Thoracic aorta (tissue), 2 donors: ENCODE measurements at regions not wholly inside any gene's neighbourhood (a gene's known extent, or its start where the extent isn't known, plus 50 kb on each side); places are given as distances from the start of the nearest gene placed in this dataset.

Source experiments
- ATAC-seq: fragments of 150-250 bp; one replicate; pipeline ENCODE4 v1.8.0; 2017; ENCODE audit warnings: low read depth; ENCODE audit not compliant: insufficient number of reproducible peaks, low FRiP score
- DNase-seq: peaks from one replicate; pipeline ENCODE4 v3.0.0-alpha.2; 2020; ENCODE audit warnings: low spot score
- H3K27ac ChIP-seq, 2 donors: fragments of 200-600 bp; sonication (generic); 1 replicate in 1 of 2; 2 replicates in 1 of 2; pipeline ENCODE4 v1.5.1; 2016; ENCODE audit warnings: mild to moderate bottlenecking in 2 of 2, moderate library complexity in 2 of 2
- H3K27me3 ChIP-seq: fragments of 200-600 bp; sonication (generic); replicated peaks from 2 replicates; pipeline ENCODE4 v1.6.0; 2016; ENCODE audit warnings: mild to moderate bottlenecking; ENCODE audit not compliant: insufficient read depth
- H3K36me3 ChIP-seq: fragments of 200-600 bp; sonication (generic); one replicate; pipeline ENCODE4 v1.5.1; 2016
- H3K4me1 ChIP-seq, 2 donors: fragments of 200-600 bp; sonication (generic); 1 replicate in 1 of 2; 2 replicates in 1 of 2; pipeline versions ENCODE4 v1.5.1 to v1.6.0; 2016; ENCODE audit warnings: low read depth in 2 of 2, mild to moderate bottlenecking in 1 of 2; ENCODE audit not compliant: control insufficient read depth in 1 of 2
- H3K4me3 ChIP-seq: fragments of 200-600 bp; sonication (generic); 2 replicates; pipeline ENCODE4 v1.5.1; 2016; ENCODE audit warnings: mild to moderate bottlenecking
- H3K9me3 ChIP-seq: fragments of 200-600 bp; sonication (generic); 2 replicates; pipeline ENCODE4 v1.5.1; 2016
- TF ChIP-seq, protein P1 (sequence below): fragments of 200-600 bp; sonication (generic); IDR thresholded peaks from one replicate; pipeline ENCODE4 v1.5.1; 2019; ENCODE audit warnings: antibody characterized with exemption

DNA sequence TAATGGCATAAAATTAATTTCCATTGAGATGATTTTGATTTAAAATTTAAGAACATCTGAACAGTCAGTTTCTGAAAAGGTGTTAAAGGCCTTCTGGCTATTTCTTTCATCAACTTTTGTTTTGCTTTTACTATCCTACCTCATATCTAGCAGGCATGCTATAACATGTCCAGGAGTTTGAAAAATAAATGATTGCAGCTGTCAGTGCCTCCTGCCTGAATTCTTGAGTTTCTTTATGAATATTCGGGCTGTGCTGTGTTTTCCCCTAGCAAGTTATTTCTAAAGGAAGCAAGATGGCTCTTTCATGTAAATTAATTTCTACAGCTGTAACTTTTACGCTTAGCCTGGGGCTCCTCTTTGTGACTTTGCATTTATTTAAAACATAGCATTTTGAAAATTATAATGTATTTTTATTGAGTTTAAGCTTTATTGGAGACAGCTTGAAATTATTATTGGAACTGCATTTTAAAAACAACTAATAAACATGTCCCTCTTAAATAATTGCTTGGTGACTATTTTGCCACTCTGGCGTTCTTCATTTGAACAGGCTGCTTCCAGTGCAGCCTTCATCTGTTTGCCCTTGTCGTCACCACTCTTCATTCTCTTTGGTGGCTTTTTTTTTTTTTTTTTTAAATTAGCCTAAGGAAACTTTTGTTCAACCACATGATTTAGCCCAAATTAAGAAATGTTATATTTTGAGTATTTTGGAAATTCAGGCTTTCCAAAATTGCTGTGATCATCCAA, 1083.4 kb upstream of the LRRN3 start:
- Histone ChIP-seq H3K27me3 (no peaks in the 10 kb centered on the region), H3K9me3 (no peaks in the 10 kb centered on the region), H3K27ac (no peak overlapping the region), H3K4me3 (no peak overlapping the region), H3K36me3 (no peaks in the 10 kb centered on the region), H3K4me1 (no peaks in the 10 kb centered on the region)
- DNase-seq, result no peak
- TF ChIP-seq, protein P1, sequence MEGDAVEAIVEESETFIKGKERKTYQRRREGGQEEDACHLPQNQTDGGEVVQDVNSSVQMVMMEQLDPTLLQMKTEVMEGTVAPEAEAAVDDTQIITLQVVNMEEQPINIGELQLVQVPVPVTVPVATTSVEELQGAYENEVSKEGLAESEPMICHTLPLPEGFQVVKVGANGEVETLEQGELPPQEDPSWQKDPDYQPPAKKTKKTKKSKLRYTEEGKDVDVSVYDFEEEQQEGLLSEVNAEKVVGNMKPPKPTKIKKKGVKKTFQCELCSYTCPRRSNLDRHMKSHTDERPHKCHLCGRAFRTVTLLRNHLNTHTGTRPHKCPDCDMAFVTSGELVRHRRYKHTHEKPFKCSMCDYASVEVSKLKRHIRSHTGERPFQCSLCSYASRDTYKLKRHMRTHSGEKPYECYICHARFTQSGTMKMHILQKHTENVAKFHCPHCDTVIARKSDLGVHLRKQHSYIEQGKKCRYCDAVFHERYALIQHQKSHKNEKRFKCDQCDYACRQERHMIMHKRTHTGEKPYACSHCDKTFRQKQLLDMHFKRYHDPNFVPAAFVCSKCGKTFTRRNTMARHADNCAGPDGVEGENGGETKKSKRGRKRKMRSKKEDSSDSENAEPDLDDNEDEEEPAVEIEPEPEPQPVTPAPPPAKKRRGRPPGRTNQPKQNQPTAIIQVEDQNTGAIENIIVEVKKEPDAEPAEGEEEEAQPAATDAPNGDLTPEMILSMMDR, result no peak
- no peak for ATAC-seq

DNA sequence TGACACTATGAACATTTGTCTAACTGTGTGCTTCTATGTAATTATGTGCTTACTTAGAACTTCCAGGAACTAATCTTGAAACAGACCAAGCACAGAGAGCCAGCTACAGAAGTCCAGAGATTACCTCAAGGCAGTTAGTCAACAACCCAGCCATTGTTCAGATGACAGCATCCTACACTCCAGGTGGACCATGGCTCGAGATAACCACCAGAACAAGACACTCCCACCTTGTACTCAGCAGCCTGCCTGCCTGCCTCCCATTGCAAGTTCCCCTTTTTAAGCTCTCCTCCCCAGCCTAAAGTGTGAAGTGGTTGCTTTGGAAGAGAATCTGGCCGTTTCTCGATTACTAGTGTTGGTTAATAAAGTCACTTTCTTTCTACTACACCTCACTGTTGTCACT, 1080.6 kb upstream of the LRRN3 start:
- no peak for ATAC-seq
- H3K27me3 ChIP-seq, result no peaks in the 10 kb centered on the region
- H3K36me3 ChIP-seq, result no peaks in the 10 kb centered on the region
- no peak overlapping the region for H3K27ac ChIP-seq
- no peaks in the 10 kb centered on the region for H3K4me1 ChIP-seq
- TF ChIP-seq, protein P1, result no peak
- DNase-seq, result no peak
- no peaks in the 10 kb centered on the region for H3K9me3 ChIP-seq
- no peak overlapping the region for H3K4me3 ChIP-seq

DNA sequence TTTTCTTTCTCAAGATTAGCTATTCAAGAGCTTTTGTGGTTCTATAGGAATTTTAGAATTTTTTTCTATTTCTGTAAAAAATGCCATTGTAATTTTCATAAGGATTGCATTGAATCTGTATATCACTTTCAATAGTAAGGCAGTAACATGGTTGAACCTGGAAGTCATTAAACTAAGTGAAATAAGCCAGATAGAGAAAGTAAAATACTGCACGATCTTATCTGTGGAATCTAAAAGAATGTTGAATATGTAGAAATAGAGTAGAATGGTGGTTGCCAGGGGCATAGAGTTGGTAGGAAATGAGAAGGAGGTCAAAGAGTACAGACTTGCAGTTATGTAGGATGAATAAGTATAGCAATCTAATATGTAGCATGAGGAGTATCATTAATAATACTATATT, 1073.5 kb upstream of the LRRN3 start:
- Histone ChIP-seq H3K9me3 (no peaks in the 10 kb centered on the region), H3K4me3 (no peak overlapping the region), H3K27ac (no peak overlapping the region), H3K27me3 (no peaks in the 10 kb centered on the region), H3K36me3 (no peaks in the 10 kb centered on the region), H3K4me1 (no peaks in the 10 kb centered on the region)
- DNase-seq (no peak), ATAC-seq (no peak)
- TF ChIP-seq, protein P1, result no peak

DNA sequence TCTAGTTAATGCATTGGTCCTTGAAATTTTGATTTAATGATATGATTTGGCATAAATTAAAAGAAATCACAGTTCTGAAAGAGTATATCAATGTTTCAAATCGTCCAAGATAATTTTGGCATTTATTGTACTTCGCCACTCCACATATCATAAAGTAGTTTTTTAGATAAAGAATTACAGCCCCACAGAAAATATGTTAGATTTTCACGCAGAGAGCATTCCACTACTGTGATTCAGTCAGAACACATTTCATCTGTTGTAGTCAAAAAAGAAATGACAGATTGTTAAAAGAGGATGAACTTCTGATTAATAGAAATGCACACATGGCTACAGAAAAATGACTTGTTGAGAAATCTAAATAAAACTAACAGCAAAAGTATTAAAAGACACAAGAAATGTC, 1063.5 kb upstream of the LRRN3 start:
- H3K27me3 ChIP-seq, result no peaks in the 10 kb centered on the region

DNA sequence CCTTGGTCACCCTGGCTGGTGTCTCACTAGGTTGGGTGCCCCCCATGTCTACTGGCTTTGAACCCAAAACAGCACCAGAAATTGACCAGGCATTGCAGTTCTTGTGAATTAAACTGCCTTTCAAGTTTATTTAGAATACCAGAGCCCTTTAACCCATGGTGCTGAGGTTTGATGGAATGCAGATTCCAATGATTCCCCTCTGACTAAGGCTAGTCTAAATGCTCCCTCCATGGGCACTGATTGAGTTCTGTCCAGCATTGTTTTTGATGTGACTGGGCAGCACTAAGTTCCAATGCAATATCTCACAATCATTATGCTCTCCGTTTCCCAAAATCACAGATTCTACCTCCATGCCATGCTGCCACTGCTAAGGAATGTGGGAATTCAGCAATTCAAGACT, 1047.4 kb upstream of the LRRN3 start:
- no peak for DNase-seq
- no peak for ATAC-seq
- no peaks in the 10 kb centered on the region for H3K9me3 ChIP-seq
- H3K4me3 ChIP-seq, result no peak overlapping the region
- no peaks in the 10 kb centered on the region for H3K4me1 ChIP-seq
- H3K27ac ChIP-seq, result no peak overlapping the region
- H3K36me3 ChIP-seq, result no peaks in the 10 kb centered on the region
- TF ChIP-seq, protein P1, result no peak
- H3K27me3 ChIP-seq, result no peaks in the 10 kb centered on the region

More for the DNA sequence above, 1063.5 kb upstream of the LRRN3 start:
- no peak for ATAC-seq
- TF ChIP-seq, protein P1, result no peak
- H3K36me3 ChIP-seq, result no peaks in the 10 kb centered on the region
- H3K27ac ChIP-seq, result no peak overlapping the region
- no peaks in the 10 kb centered on the region for H3K9me3 ChIP-seq
- DNase-seq, result no peak
- no peak overlapping the region for H3K4me3 ChIP-seq
- no peaks in the 10 kb centered on the region for H3K4me1 ChIP-seq
